ENCODE measurements at regions not wholly inside any gene's neighbourhood (a gene's known extent, or its start where the extent isn't known, plus 50 kb on each side); places are given as distances from the start of the nearest gene placed in this dataset.

DNA sequence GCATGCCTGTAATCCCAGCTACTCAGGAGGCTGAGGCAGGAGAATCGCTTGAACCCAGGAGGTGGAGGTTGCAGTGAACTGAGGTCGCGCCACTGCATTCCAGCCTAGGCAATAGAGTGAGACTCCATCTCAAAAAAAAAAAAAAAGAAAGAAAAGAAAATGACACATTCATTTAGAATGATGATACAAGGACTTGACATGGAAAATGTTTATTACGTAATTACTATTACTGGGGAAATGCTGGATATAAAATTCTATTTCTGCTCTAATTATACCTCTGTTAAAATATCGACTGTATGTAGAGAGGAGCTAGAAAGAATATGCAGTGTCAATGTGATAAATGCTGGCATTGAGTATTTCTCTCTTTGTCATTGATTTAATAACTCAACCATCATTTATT is 54.7 kb upstream of the CTPS1 start:
- Mint-ChIP-seq H3K9me3 (ENCODE audit: low read depth, unreplicated experiment) (no peaks in the 10 kb centered on the region), H3K4me1 (ENCODE audit: low read depth, unreplicated experiment) (peaks cover 49% of the 10 kb centered on the region), H3K4me3 (ENCODE audit: low read depth, unreplicated experiment) (no peak overlapping the region), H3K27me3 (ENCODE audit: unreplicated experiment) (no peaks in the 10 kb centered on the region), H3K36me3 (ENCODE audit: insufficient read depth, unreplicated experiment) (peaks cover 8% of the 10 kb centered on the region), H3K27ac (ENCODE audit: unreplicated experiment) (no peak overlapping the region)
- DNase-seq: no peak
- TF ChIP-seq, protein P1, sequence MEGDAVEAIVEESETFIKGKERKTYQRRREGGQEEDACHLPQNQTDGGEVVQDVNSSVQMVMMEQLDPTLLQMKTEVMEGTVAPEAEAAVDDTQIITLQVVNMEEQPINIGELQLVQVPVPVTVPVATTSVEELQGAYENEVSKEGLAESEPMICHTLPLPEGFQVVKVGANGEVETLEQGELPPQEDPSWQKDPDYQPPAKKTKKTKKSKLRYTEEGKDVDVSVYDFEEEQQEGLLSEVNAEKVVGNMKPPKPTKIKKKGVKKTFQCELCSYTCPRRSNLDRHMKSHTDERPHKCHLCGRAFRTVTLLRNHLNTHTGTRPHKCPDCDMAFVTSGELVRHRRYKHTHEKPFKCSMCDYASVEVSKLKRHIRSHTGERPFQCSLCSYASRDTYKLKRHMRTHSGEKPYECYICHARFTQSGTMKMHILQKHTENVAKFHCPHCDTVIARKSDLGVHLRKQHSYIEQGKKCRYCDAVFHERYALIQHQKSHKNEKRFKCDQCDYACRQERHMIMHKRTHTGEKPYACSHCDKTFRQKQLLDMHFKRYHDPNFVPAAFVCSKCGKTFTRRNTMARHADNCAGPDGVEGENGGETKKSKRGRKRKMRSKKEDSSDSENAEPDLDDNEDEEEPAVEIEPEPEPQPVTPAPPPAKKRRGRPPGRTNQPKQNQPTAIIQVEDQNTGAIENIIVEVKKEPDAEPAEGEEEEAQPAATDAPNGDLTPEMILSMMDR (IDR thresholded peaks at IDR 0.05; ENCODE audit: unreplicated experiment): no peak
- CTCF ChIA-PET: interaction anchor here (1.7 kb wide), 2 partner anchors 24 to 62 kb away, joined by 5 to 7 read pairs; partner anchors contain the start of gene CITED4
- BruUV-seq (replicated peaks): no TSS peak
- intact Hi-C loops (cut with micrococcal nuclease; ENCODE audit: unreplicated experiment): no loop called here

DNA sequence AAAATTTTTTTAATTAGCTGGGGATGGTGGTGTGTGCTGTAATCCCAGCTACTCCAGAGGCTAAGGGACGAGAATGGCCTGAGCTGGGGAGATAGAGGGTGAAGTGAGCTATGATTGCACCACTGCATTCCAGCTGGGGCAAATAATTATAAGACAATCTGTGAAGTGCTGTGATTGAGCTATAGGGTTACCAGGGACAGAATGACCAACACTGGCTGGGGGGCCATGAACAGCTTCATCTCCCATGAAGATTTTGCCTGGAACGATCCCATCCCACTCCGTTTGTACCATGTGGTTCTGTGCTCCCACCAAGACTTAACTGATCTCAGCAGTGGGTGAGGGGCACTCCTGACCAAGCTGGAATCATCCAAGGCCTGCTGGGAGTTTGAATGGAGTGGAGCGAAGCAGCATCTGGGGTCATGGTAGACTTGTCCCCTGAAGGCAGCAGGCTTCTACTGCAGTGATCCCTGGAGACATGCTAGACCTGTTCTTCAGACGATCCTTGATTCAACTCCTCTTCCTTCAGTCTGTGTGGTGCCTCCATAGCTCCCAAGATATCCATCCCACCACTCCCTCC is 53.6 kb upstream of the CTPS1 start:
- TF ChIP-seq, protein P1 (IDR thresholded peaks at IDR 0.05; ENCODE audit: unreplicated experiment): no peak
- CTCF ChIA-PET: interaction anchor here (0.6 to 1.7 kb wide), 3 partner anchors 51 to 126 kb away, joined by 3 to 7 read pairs (median 4); partner anchors contain the start of gene CITED4
- no TSS peak for BruUV-seq (replicated peaks)
- no peaks in the 10 kb centered on the region for H3K9me3 Mint-ChIP-seq (ENCODE audit: low read depth, unreplicated experiment)
- DNase-seq: no peak
- H3K4me1 Mint-ChIP-seq (ENCODE audit: low read depth, unreplicated experiment): peaks cover 41% of the 10 kb centered on the region
- H3K27ac Mint-ChIP-seq (ENCODE audit: unreplicated experiment): no peak overlapping the region
- H3K36me3 Mint-ChIP-seq (ENCODE audit: insufficient read depth, unreplicated experiment): no peaks in the 10 kb centered on the region
- H3K4me3 Mint-ChIP-seq (ENCODE audit: low read depth, unreplicated experiment): no peak overlapping the region
- intact Hi-C loops (cut with micrococcal nuclease; ENCODE audit: unreplicated experiment): no loop called here
- no peaks in the 10 kb centered on the region for H3K27me3 Mint-ChIP-seq (ENCODE audit: unreplicated experiment)

DNA sequence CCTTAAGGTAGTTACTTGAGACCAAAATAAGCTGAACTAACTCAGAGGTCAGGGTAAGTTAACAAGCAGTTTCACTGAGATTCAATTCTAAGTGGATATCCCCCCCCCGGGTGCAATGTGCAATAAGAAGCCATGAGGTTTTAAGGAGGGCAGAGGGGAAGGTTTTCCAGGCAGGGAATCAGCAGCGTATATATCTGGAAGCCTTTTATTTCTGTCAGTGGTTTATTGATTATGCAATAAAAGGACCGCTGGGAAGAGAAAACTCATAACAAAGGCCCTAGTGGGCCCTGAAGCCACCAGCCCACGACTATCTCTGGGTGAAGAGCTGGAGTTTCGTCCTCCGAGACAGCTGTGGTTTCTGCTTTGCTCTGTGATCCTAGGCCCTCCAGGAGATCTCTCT is 53.1 kb upstream of the CTPS1 start:
- Mint-ChIP-seq H3K27ac (ENCODE audit: unreplicated experiment) (no peak overlapping the region), H3K4me3 (ENCODE audit: low read depth, unreplicated experiment) (no peak overlapping the region), H3K36me3 (ENCODE audit: insufficient read depth, unreplicated experiment) (no peaks in the 10 kb centered on the region), H3K27me3 (ENCODE audit: unreplicated experiment) (no peaks in the 10 kb centered on the region), H3K4me1 (ENCODE audit: low read depth, unreplicated experiment) (peaks cover 46% of the 10 kb centered on the region), H3K9me3 (ENCODE audit: low read depth, unreplicated experiment) (no peaks in the 10 kb centered on the region)
- no peak for DNase-seq
- intact Hi-C loops (cut with micrococcal nuclease; ENCODE audit: unreplicated experiment): no loop called here
- BruUV-seq (replicated peaks): no TSS peak
- CTCF ChIA-PET: interaction anchor here (0.7 to 1.7 kb wide), 2 partner anchors 64 to 127 kb away, joined by 4 to 7 read pairs; partner anchors contain the start of gene CITED4
- TF ChIP-seq, protein P1 (IDR thresholded peaks at IDR 0.05; ENCODE audit: unreplicated experiment): no peak

DNA sequence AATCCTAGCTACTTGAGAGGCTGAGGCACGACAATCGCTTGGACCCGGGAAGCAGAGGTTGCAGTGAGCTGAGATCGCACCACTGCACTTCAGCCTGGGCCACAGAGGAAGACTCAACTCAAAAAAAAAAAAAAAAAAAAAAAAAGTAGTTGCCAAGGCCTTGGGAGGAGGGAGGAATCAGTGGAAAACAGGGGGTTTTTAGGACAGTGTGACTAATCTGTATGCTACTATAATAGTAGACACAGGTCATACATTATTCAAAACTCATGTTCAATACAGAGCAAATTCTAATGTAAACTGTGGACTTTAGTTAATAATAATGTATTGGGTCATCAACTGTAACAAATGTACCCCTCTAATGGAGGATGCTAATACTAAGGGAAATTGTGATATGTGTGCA is 51.7 kb upstream of the CTPS1 start:
- CTCF ChIA-PET: interaction anchor here (0.6 kb wide), 1 partner anchor 21 kb away, joined by 4 read pairs; no protein-coding TSS in a partner anchor
- no peaks in the 10 kb centered on the region for H3K9me3 Mint-ChIP-seq (ENCODE audit: low read depth, unreplicated experiment)
- no peaks in the 10 kb centered on the region for H3K36me3 Mint-ChIP-seq (ENCODE audit: insufficient read depth, unreplicated experiment)
- H3K27ac Mint-ChIP-seq (ENCODE audit: unreplicated experiment): no peak overlapping the region
- TF ChIP-seq, protein P1 (IDR thresholded peaks at IDR 0.05; ENCODE audit: unreplicated experiment): no peak
- peaks cover 55% of the 10 kb centered on the region for H3K4me1 Mint-ChIP-seq (ENCODE audit: low read depth, unreplicated experiment)
- no peak for DNase-seq
- no peak overlapping the region for H3K4me3 Mint-ChIP-seq (ENCODE audit: low read depth, unreplicated experiment)
- BruUV-seq (replicated peaks): no TSS peak
- intact Hi-C loops (cut with micrococcal nuclease; ENCODE audit: unreplicated experiment): no loop called here
- H3K27me3 Mint-ChIP-seq (ENCODE audit: unreplicated experiment): no peaks in the 10 kb centered on the region
